CD4-positive, CD25-positive, alpha-beta regulatory T cell (primary cell): ENCODE measurements at regions not wholly inside any gene's neighbourhood (a gene's known extent, or its start where the extent isn't known, plus 50 kb on each side); places are given as distances from the start of the nearest gene placed in this dataset.

Experiments
- ATAC-seq, 2 donors: fragments of 150-1000 bp; cut with Tn5 transposase; one replicate each; pipeline ENCODE4 v1.10.0; 2021; ENCODE audit warnings: low read depth in 2 of 2, moderate number of reproducible peaks in 2 of 2, moderate library complexity in 1 of 2
- DNase-seq, 3 donors: peaks; one replicate each; pipeline versions ENCODE4 v3.0.0 to v3.0.0-alpha.2; 2012 to 2022; ENCODE audit warnings: mixed read lengths in 1 of 3
- H3K27ac ChIP-seq: one replicate; pipeline ENCODE4 v1.7.0; 2013; ENCODE audit warnings: mild to moderate bottlenecking, low read length; ENCODE audit not compliant: insufficient read depth, poor library complexity, severe bottlenecking
- H3K27me3 ChIP-seq: one replicate; pipeline ENCODE4 v1.7.0; 2013; ENCODE audit warnings: low read length; ENCODE audit not compliant: control insufficient read depth, insufficient read depth
- H3K36me3 ChIP-seq: one replicate; pipeline ENCODE4 v1.7.0; 2013; ENCODE audit warnings: mild to moderate bottlenecking, low read length, moderate library complexity; ENCODE audit not compliant: control insufficient read depth, insufficient read depth
- H3K4me1 ChIP-seq: 2 replicates; pipeline ENCODE4 v1.7.0; 2013; ENCODE audit warnings: mild to moderate bottlenecking, low read length; ENCODE audit not compliant: insufficient read depth, control insufficient read depth, poor library complexity, severe bottlenecking
- H3K4me3 ChIP-seq: one replicate; pipeline ENCODE4 v1.7.0; 2013; ENCODE audit warnings: low read depth, mild to moderate bottlenecking, low read length, moderate library complexity
- H3K9me3 ChIP-seq, 2 experiments: 1 replicate in 1 of 2; 2 replicates in 1 of 2; pipeline ENCODE4 v1.7.0; 2013; ENCODE audit warnings: low read length in 2 of 2, mild to moderate bottlenecking in 1 of 2, moderate library complexity in 1 of 2; ENCODE audit not compliant: control insufficient read depth in 2 of 2
- H3K27ac Mint-ChIP-seq, 3 donors: one replicate each; pipeline ENCODE4 v1.8.0; 2020 to 2022; ENCODE audit warnings: mild to moderate bottlenecking in 3 of 3, mixed read lengths in 3 of 3, moderate library complexity in 2 of 3
- H3K27me3 Mint-ChIP-seq: one replicate; pipeline ENCODE4 v1.8.0; 2022; ENCODE audit warnings: mild to moderate bottlenecking, mixed read lengths
- H3K36me3 Mint-ChIP-seq: one replicate; pipeline ENCODE4 v1.8.0; 2020; ENCODE audit warnings: mixed read lengths
- H3K4me1 Mint-ChIP-seq, 4 donors: one replicate each; pipeline ENCODE4 v1.8.0; 2020 to 2022; ENCODE audit warnings: mixed read lengths in 4 of 4, mild to moderate bottlenecking in 1 of 4
- H3K4me3 Mint-ChIP-seq, 4 donors: one replicate each; pipeline ENCODE4 v1.8.0; 2020 to 2022; ENCODE audit warnings: mild to moderate bottlenecking in 4 of 4, mixed read lengths in 4 of 4, moderate library complexity in 3 of 4
- H3K9me3 Mint-ChIP-seq, 7 donors: one replicate each; pipeline ENCODE4 v1.8.0; 2020 to 2022; ENCODE audit warnings: mixed read lengths in 7 of 7, mild to moderate bottlenecking in 3 of 7, moderate library complexity in 2 of 7

GRCh38 chr4:125773931-125774330, 459.2 kb downstream of the FAT4 start:
- ATAC-seq (no peak), DNase-seq (no peak)
- Mint-ChIP-seq H3K4me1 (no peaks in the 10 kb centered on the region), H3K27me3 (no peaks in the 10 kb centered on the region), H3K9me3 (peaks cover 2 to 36% (median 6%) of the 10 kb centered on the region in 7 donors), H3K4me3 (no peak overlapping the region), H3K27ac (no peak overlapping the region), H3K36me3 (no peaks in the 10 kb centered on the region)
- H3K36me3 ChIP-seq, result no peaks in the 10 kb centered on the region
- H3K27me3 ChIP-seq, result no peaks in the 10 kb centered on the region
- H3K4me1 ChIP-seq, result no peaks in the 10 kb centered on the region
- no peaks in the 10 kb centered on the region for H3K9me3 ChIP-seq
- no peak overlapping the region for H3K4me3 ChIP-seq
- H3K27ac ChIP-seq, result no peak overlapping the region

GRCh38 chr4:125776146-125776545, 461.4 kb downstream of the FAT4 start:
- Mint-ChIP-seq H3K36me3 (no peaks in the 10 kb centered on the region), H3K4me3 (no peak overlapping the region), H3K27ac (no peak overlapping the region), H3K4me1 (no peaks in the 10 kb centered on the region), H3K9me3 (peaks cover 2 to 38% (median 8%) of the 10 kb centered on the region in 7 donors), H3K27me3 (no peaks in the 10 kb centered on the region)
- Histone ChIP-seq H3K36me3 (no peaks in the 10 kb centered on the region), H3K27me3 (no peaks in the 10 kb centered on the region), H3K27ac (no peak overlapping the region), H3K4me1 (no peaks in the 10 kb centered on the region), H3K9me3 (no peaks in the 10 kb centered on the region), H3K4me3 (no peak overlapping the region)
- DNase-seq (no peak), ATAC-seq (no peak)

- no peaks in the 10 kb centered on the region for H3K4me1 Mint-ChIP-seq
- no peak overlapping the region for H3K27ac Mint-ChIP-seq
- H3K36me3 ChIP-seq, result no peaks in the 10 kb centered on the region
- no peaks in the 10 kb centered on the region for H3K9me3 ChIP-seq
- no peaks in the 10 kb centered on the region for H3K4me1 ChIP-seq
- H3K27me3 Mint-ChIP-seq, result no peaks in the 10 kb centered on the region
- H3K4me3 Mint-ChIP-seq, result no peak overlapping the region
- no peak overlapping the region for H3K27ac ChIP-seq
- no peak overlapping the region for H3K4me3 ChIP-seq
- peaks cover 0 to 23% (median 9%) of the 10 kb centered on the region in 7 donors for H3K9me3 Mint-ChIP-seq
- no peaks in the 10 kb centered on the region for H3K36me3 Mint-ChIP-seq
- ATAC-seq, result no peak
- DNase-seq, result no peak
- no peaks in the 10 kb centered on the region for H3K27me3 ChIP-seq
Observed at GRCh38 chr4:125780164-125780563, 465.4 kb downstream of the FAT4 start.

GRCh38 chr4:125780747-125781146, 466.0 kb downstream of the FAT4 start:
- no peaks in the 10 kb centered on the region for H3K36me3 Mint-ChIP-seq

GRCh38 chr4:125781651-125782050, 466.9 kb downstream of the FAT4 start:
- Mint-ChIP-seq H3K4me1 (no peaks in the 10 kb centered on the region), H3K4me3 (no peak overlapping the region), H3K9me3 (peaks cover 0 to 15% (median 8%) of the 10 kb centered on the region in 7 donors), H3K27me3 (no peaks in the 10 kb centered on the region), H3K36me3 (no peaks in the 10 kb centered on the region), H3K27ac (no peak overlapping the region)
- Histone ChIP-seq H3K27ac (no peak overlapping the region), H3K27me3 (no peaks in the 10 kb centered on the region), H3K4me3 (no peak overlapping the region), H3K4me1 (no peaks in the 10 kb centered on the region), H3K36me3 (no peaks in the 10 kb centered on the region), H3K9me3 (no peaks in the 10 kb centered on the region)
- no peak for DNase-seq
- no peak for ATAC-seq

More at GRCh38 chr4:125780747-125781146, 466.0 kb downstream of the FAT4 start:
- no peaks in the 10 kb centered on the region for H3K9me3 ChIP-seq
- H3K27me3 Mint-ChIP-seq, result no peaks in the 10 kb centered on the region
- DNase-seq (no peak), ATAC-seq (no peak)
- H3K27ac Mint-ChIP-seq, result no peak overlapping the region
- no peaks in the 10 kb centered on the region for H3K36me3 ChIP-seq
- no peaks in the 10 kb centered on the region for H3K27me3 ChIP-seq
- H3K4me3 Mint-ChIP-seq, result no peak overlapping the region
- no peaks in the 10 kb centered on the region for H3K4me1 ChIP-seq
- H3K9me3 Mint-ChIP-seq, result peaks cover 0 to 20% (median 8%) of the 10 kb centered on the region in 7 donors
- no peak overlapping the region for H3K4me3 ChIP-seq
- no peaks in the 10 kb centered on the region for H3K4me1 Mint-ChIP-seq
- H3K27ac ChIP-seq, result no peak overlapping the region

GRCh38 chr4:125784741-125785140, 470.0 kb downstream of the FAT4 start:
- H3K36me3 ChIP-seq, result no peaks in the 10 kb centered on the region
- H3K4me1 ChIP-seq, result no peaks in the 10 kb centered on the region
- no peak overlapping the region for H3K4me3 Mint-ChIP-seq
- peaks cover 0 to 12% (median 3%) of the 10 kb centered on the region in 7 donors for H3K9me3 Mint-ChIP-seq
- H3K27me3 Mint-ChIP-seq, result no peaks in the 10 kb centered on the region
- no peak overlapping the region for H3K4me3 ChIP-seq
- ATAC-seq, result no peak
- H3K27ac ChIP-seq, result no peak overlapping the region
- H3K27ac Mint-ChIP-seq, result no peak overlapping the region
- DNase-seq, result no peak
- no peaks in the 10 kb centered on the region for H3K9me3 ChIP-seq
- H3K27me3 ChIP-seq, result no peaks in the 10 kb centered on the region
- no peaks in the 10 kb centered on the region for H3K36me3 Mint-ChIP-seq
- H3K4me1 Mint-ChIP-seq, result no peaks in the 10 kb centered on the region

GRCh38 chr4:125787707-125788106, 473.0 kb downstream of the FAT4 start:
- no peaks in the 10 kb centered on the region for H3K36me3 Mint-ChIP-seq
- no peaks in the 10 kb centered on the region for H3K4me1 ChIP-seq
- no peaks in the 10 kb centered on the region for H3K36me3 ChIP-seq
- ATAC-seq (no peak), DNase-seq (no peak)
- H3K4me3 Mint-ChIP-seq, result no peak overlapping the region
- H3K9me3 ChIP-seq, result no peaks in the 10 kb centered on the region
- H3K27ac Mint-ChIP-seq, result no peak overlapping the region
- no peaks in the 10 kb centered on the region for H3K27me3 ChIP-seq
- no peaks in the 10 kb centered on the region for H3K4me1 Mint-ChIP-seq
- H3K4me3 ChIP-seq, result no peak overlapping the region
- no peak overlapping the region for H3K27ac ChIP-seq
- H3K9me3 Mint-ChIP-seq, result peaks cover 0 to 8% (median 3%) of the 10 kb centered on the region in 7 donors
- H3K27me3 Mint-ChIP-seq, result no peaks in the 10 kb centered on the region

GRCh38 chr4:125789023-125789422, 474.3 kb downstream of the FAT4 start:
- H3K4me3 ChIP-seq, result no peak overlapping the region
- no peak overlapping the region for H3K27ac ChIP-seq
- Mint-ChIP-seq H3K4me1 (no peaks in the 10 kb centered on the region), H3K4me3 (no peak overlapping the region), H3K27ac (no peak overlapping the region), H3K9me3 (peaks cover 0 to 8% (median 3%) of the 10 kb centered on the region in 7 donors), H3K27me3 (no peaks in the 10 kb centered on the region), H3K36me3 (no peaks in the 10 kb centered on the region)
- no peaks in the 10 kb centered on the region for H3K36me3 ChIP-seq
- DNase-seq (no peak), ATAC-seq (no peak)
- H3K9me3 ChIP-seq, result no peaks in the 10 kb centered on the region
- H3K27me3 ChIP-seq, result no peaks in the 10 kb centered on the region
- H3K4me1 ChIP-seq, result no peaks in the 10 kb centered on the region
